ENCODE measurements at regions not wholly inside any gene's neighbourhood (a gene's known extent, or its start where the extent isn't known, plus 50 kb on each side); places are given as distances from the start of the nearest gene placed in this dataset.

DNA sequence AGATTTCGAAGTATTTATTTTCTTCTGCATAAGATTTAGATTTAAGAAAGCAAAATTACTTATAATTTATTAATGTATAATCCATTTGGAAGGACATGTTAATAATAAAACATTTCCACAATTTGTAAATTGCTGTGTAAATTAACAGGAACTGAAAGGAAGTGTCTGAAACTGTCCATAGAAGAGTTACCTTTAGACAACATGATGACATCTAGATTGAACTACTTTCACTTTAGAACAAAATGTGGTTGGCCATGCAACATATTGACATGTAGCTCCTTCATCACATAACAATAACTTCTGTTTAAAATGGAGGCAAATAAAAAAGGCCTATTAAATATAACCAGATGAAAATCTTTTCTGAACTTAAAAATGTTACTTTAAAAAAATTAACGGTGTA is 1849.5 kb upstream of the ACO1 start:
- BruUV-seq (replicated peaks), result no TSS peak
- Histone ChIP-seq H3K4me3 (no peak overlapping the region), H3K27ac (ENCODE audit: control insufficient read depth, insufficient read depth) (no peak overlapping the region), H3K9ac (ENCODE audit: control insufficient read depth, insufficient read depth, low read length) (no peak overlapping the region), H3K36me3 (ENCODE audit: control insufficient read depth in 2 of 2, insufficient read depth in 2 of 2, low read length in 1 of 2) (no peaks in the 10 kb centered on the region), H3K9me3 (replicated peaks; ENCODE audit: control insufficient read depth, insufficient read depth, low read length) (no peaks in the 10 kb centered on the region), H3K79me2 (ENCODE audit: control insufficient read depth, insufficient read depth, low read length) (no peaks in the 10 kb centered on the region), H4K20me1 (ENCODE audit: control insufficient read depth, insufficient read depth) (no peaks in the 10 kb centered on the region), H3K27me3 (replicated peaks in 1 of 2; ENCODE audit: control insufficient read depth in 2 of 2, insufficient read depth in 2 of 2, low read length in 1 of 2) (no peaks in the 10 kb centered on the region), H2AFZ (ENCODE audit: control insufficient read depth, low read depth, low read length) (no peak overlapping the region), H3K4me2 (ENCODE audit: control insufficient read depth, insufficient read depth) (no peak overlapping the region), H3K4me1 (ENCODE audit: control insufficient read depth, insufficient read depth, low read length) (no peaks in the 10 kb centered on the region)
- ChIA-PET POLR2A (no interaction called here), CTCF (no interaction called here), RAD21 (ENCODE audit: unreplicated experiment) (no interaction called here), SMC1A (ENCODE audit: uncharacterized antibody, unreplicated experiment) (no interaction called here)
- intact Hi-C loops (cut with micrococcal nuclease; ENCODE audit: unreplicated experiment), result no loop called here
- 2% methylated on average over 2 of the region's 2 CpGs for WGBS (ENCODE audit: insufficient coverage, insufficient replicate concordance, low lambda C conversion rate, missing lambda C conversion rate)
- ATAC-seq (no peak), FAIRE-seq (no peak), DNase-seq (ENCODE audit: low read depth, low spot score) (no peak)
- in situ Hi-C loops (cut with MboI), result no loop called here
- TF ChIP-seq SREBF1 (IDR thresholded peaks at IDR 0.05; ENCODE audit: low read length) (no peak), BRCA1 (IDR thresholded peaks at IDR 0.05; ENCODE audit: low read depth, low read length) (no peak), DPF2 (IDR thresholded peaks at IDR 0.05) (no peak), EGR1 (IDR thresholded peaks at IDR 0.05; ENCODE audit: borderline replicate concordance in 1 of 2, low read depth in 2 of 2, low read length in 2 of 2) (no peak), ZNF274 (IDR thresholded peaks at IDR 0.05; ENCODE audit: insufficient read depth, insufficient read length) (no peak), SREBF2 (IDR thresholded peaks at IDR 0.05; ENCODE audit: low read length) (no peak)
- TF ChIP-seq, protein P1, sequence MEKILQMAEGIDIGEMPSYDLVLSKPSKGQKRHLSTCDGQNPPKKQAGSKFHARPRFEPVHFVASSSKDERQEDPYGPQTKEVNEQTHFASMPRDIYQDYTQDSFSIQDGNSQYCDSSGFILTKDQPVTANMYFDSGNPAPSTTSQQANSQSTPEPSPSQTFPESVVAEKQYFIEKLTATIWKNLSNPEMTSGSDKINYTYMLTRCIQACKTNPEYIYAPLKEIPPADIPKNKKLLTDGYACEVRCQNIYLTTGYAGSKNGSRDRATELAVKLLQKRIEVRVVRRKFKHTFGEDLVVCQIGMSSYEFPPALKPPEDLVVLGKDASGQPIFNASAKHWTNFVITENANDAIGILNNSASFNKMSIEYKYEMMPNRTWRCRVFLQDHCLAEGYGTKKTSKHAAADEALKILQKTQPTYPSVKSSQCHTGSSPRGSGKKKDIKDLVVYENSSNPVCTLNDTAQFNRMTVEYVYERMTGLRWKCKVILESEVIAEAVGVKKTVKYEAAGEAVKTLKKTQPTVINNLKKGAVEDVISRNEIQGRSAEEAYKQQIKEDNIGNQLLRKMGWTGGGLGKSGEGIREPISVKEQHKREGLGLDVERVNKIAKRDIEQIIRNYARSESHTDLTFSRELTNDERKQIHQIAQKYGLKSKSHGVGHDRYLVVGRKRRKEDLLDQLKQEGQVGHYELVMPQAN (conservative IDR thresholded peaks at IDR 0.05), result no peak
- TF ChIP-seq, protein P2, sequence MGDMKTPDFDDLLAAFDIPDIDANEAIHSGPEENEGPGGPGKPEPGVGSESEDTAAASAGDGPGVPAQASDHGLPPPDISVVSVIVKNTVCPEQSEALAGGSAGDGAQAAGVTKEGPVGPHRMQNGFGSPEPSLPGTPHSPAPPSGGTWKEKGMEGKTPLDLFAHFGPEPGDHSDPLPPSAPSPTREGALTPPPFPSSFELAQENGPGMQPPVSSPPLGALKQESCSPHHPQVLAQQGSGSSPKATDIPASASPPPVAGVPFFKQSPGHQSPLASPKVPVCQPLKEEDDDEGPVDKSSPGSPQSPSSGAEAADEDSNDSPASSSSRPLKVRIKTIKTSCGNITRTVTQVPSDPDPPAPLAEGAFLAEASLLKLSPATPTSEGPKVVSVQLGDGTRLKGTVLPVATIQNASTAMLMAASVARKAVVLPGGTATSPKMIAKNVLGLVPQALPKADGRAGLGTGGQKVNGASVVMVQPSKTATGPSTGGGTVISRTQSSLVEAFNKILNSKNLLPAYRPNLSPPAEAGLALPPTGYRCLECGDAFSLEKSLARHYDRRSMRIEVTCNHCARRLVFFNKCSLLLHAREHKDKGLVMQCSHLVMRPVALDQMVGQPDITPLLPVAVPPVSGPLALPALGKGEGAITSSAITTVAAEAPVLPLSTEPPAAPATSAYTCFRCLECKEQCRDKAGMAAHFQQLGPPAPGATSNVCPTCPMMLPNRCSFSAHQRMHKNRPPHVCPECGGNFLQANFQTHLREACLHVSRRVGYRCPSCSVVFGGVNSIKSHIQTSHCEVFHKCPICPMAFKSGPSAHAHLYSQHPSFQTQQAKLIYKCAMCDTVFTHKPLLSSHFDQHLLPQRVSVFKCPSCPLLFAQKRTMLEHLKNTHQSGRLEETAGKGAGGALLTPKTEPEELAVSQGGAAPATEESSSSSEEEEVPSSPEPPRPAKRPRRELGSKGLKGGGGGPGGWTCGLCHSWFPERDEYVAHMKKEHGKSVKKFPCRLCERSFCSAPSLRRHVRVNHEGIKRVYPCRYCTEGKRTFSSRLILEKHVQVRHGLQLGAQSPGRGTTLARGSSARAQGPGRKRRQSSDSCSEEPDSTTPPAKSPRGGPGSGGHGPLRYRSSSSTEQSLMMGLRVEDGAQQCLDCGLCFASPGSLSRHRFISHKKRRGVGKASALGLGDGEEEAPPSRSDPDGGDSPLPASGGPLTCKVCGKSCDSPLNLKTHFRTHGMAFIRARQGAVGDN (IDR thresholded peaks at IDR 0.05), result no peak
